GM18873 (cell line): ENCODE measurements at regions not wholly inside any gene's neighbourhood (a gene's known extent, or its start where the extent isn't known, plus 50 kb on each side); places are given as distances from the start of the nearest gene placed in this dataset.
A peak's percentile ranks its signal among the peaks of the same experiment; 100 is the strongest.

Experiments
- ATAC-seq: cut with Tn5 transposase; IDR thresholded peaks from one replicate; pipeline ENCODE4 v1.9.1; 2021; ENCODE audit warnings: mild to moderate bottlenecking, moderate library complexity, moderate number of reproducible peaks; ENCODE audit not compliant: unreplicated experiment, low FRiP score

GRCh38 chr13:44267203-44267602, 106.4 kb upstream of the SERP2 start:
- no peak for ATAC-seq

- ATAC-seq: no peak
Observed at GRCh38 chr13:44267980-44268379, 105.6 kb upstream of the SERP2 start.

DNA sequence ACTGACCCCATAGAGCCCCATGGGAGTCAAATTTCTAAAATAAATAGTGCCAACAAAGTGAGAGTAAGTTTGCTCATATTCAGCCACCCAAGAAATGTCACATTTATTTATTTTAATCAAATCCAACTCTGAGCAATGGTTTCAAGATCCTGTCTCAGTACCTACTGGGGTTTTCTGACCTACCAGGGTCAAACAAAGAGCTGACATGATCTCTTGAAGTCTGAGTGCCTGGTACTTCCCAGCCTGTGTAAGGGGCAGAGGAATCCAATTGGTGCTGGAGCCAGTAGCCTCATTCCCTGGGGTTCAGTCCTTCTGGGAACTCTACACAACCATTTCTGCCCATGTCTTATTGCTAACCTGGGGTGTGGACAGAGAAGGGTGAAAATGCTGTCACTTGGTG, 104.6 kb upstream of the SERP2 start:
- ATAC-seq: no peak

GRCh38 chr13:44270150-44270549, 103.5 kb upstream of the SERP2 start:
- no peak for ATAC-seq

GRCh38 chr13:44271031-44271455, 102.6 kb upstream of the SERP2 start:
- no peak for ATAC-seq

DNA sequence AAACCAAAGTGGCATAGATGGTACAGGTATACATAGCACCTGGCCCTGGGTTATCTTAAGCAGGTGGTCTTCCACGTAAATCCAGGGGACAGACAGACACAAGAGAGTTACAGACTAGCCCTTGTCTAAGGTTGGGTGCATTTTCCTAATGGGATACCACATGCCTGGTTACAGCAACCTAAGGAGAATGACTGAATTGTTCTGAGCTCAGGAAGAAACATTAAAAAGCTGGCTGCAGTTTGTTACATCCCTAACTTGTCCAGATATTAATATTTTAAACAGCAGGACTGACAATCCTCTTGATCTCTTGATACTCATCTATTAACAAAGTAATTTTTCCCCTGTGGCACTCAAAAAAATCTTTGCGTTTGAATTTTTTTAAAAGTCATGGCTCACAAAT, 102.2 kb upstream of the SERP2 start:
- no peak for ATAC-seq

DNA sequence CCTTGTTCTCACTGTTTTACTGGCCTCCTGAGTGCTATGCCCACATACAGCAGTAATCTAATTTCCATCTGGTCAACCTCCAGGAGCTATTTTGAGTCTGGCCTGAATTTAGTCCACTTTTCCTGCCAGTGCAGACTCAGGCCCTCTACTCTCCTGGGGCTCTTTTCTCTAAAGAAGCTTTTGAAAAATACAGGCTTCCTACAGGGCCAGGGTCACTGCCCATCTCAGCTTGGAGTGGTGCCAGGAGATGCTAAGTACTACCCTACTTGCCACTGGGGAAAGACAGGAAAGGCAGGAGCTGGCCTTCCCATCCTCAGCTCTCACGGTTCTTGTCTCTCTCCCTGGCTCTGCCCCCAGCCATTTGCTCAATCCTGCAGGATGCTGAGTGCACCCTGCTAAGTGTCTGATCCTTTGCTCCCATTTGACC, 101.7 kb upstream of the SERP2 start:
- no peak for ATAC-seq

- no peak for ATAC-seq
Observed at GRCh38 chr13:44272692-44273091, 100.9 kb upstream of the SERP2 start.

GRCh38 chr13:44273216-44273615, 100.4 kb upstream of the SERP2 start:
- no peak for ATAC-seq

- ATAC-seq: peak; percentile 88
Observed at GRCh38 chr13:44273991-44274770, 99.4 kb upstream of the SERP2 start.

- ATAC-seq: no peak
Observed at GRCh38 chr13:44274771-44275205, 98.8 kb upstream of the SERP2 start.

DNA sequence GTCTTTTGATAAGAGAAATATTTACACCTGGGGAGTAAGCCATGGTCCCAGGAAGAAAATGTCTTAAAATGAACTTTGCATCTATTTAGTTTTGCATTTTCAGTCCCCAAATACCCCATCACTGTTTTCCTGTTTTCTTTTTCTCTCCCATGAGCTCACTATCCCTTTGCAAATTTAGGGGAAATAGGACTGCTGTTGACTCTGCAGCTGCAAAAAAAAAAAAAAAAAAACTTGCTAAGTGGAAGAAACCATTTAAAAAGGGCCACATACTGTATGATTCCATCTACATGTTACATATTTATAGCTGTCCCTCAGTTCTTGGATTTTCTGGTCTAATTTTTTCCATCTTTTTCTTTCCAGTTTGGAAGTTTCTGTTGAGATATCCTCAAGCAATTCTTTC, 98.2 kb upstream of the SERP2 start:
- ATAC-seq: no peak

DNA sequence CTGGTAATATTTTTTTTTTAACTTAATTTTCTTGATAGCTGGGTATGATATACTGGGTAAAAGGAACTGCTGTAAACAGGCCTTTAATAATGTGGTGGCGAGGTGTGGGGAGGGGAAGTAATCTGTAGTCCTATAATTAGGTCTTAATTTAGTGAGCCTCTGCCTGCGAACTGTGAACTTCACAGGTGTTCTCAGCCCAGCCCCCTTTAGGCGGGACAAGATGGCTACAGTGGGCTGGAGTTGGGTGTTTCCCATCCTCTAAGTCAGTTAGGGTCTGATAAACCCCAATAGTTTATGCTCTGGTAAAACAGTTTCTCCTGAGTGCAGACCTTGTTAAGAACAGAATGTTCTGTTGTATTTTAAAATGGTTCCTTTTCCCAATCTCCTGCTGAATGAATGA, 97.6 kb upstream of the SERP2 start:
- no peak for ATAC-seq

DNA sequence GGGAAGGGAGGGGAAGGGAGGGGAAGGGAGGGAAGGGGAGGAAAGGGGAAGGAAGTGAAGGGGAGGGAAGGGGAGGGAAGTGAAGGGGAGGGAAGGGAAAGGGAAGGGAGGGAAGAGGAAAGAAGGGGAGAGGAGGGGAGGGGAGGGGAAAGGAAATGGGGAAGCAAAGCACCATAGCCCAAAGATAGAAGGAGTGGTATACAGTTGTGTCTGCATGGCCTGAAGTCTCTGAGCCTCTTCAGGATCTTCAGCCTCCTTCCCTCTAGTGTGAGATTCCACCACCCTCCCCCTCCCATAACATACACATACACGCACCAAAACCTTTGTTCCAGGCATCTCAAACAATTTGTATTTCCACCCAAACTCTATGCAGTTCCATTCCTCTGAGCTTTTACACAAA, 96.2 kb upstream of the SERP2 start:
- ATAC-seq: no peak

DNA sequence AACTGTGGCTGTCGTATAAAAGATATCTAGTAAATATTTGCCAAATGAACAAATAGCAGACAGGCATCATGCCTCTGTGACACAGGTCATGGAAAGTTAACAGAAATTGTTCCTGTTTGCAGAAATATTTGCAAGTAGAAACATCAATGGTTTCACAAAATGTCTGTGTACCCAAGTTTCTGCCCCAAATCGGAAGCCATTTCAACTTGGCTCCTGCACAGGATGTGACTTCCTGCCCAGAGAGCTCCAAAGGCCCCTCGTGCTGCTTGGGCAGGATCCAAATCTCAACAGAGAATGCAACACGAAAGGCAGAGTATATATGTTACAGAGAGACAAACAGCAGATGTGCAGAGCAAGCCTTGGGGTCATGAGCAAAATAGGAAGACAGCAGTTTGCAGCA, 95.5 kb upstream of the SERP2 start:
- ATAC-seq: no peak

GRCh38 chr13:44280456-44280855, 93.2 kb upstream of the SERP2 start:
- ATAC-seq: no peak

DNA sequence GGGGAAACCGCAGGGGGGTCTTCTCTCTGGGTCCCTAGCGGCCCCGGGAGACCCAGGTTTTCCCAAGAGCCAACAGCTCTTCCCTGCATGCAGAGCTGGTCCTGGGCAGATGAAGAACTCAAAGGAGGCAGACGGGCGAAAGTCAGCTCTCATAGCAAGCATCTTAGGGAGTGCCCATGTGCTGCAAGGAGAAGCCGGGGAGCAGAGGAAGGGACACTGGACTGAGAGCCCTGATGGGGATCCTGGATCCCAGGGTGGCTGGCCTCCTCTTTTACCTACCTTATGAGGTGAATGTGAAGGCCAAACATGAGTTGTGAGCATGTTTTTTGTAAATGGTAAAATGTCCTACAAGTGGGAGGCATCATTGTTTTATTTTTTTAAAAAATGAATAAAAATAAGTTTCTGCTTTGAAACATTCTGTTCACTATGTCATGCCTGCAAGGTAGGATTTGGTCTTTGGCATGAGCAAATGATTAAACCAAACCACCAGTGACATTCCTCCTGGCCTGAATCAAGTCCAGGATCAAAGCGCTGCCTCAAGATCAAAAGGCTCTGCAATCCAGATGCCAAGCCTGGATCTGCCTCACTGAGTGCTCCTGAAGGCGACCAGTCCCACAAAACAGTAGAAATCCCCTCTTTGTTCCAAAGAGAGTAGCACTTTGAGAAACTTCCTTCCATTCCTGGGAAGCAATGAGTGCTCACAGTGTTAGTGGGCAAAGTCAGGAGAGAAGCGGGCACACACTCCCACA, 92.2 kb upstream of the SERP2 start:
- no peak for ATAC-seq

DNA sequence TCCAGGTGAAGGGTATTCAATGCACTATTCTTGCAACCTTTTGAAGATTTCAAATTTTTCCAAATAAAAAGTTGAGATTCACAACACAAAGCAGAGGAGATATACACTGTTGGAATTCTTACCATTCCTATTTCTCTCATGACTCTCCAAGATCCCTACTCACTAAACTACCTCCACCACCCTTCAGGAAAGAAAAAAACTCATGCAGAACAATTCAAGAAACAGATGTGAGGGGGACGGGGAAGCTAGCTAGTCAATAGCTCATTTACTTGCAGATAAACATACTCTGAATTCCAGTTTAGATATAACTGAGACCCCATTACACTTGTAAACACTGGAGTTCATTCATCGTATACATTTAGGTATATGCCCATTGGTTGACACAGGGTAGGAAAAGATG, 90.0 kb upstream of the SERP2 start:
- ATAC-seq: no peak

GRCh38 chr13:44287958-44288357, 85.7 kb upstream of the SERP2 start:
- ATAC-seq: no peak

DNA sequence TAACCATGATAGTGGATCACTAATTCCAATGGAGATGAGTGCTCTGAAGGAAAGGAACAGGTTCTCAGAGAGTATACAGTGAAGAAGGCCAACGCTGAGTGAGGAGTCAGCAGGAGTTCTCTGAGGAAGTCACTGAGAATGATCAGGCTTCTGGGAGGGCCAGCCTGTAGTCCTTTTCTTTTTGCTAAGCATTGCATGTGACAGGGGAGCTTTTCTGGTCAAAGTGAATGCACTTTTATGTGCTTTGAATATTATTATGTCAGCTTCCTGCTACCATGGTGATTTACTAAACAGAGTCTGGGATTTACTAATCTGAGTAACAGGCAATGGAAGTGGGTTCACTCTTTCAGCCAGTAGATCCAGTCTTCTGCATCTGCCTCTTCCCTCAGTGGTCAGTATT, 81.1 kb upstream of the SERP2 start:
- no peak for ATAC-seq

- no peak for ATAC-seq
Observed at GRCh38 chr13:44293374-44293773, 80.2 kb upstream of the SERP2 start.
